Tibial artery (tissue), 4 donors: ENCODE measurements at regions not wholly inside any gene's neighbourhood (a gene's known extent, or its start where the extent isn't known, plus 50 kb on each side); places are given as distances from the start of the nearest gene placed in this dataset.

Experiments
- DNase-seq, 2 donors: peaks; one replicate each; pipeline ENCODE4 v3.0.0-alpha.2; 2019
- H3K27ac ChIP-seq, 2 donors: fragments of 200-600 bp; sonication (generic) in 1 of 2; 1 replicate in 1 of 2; 2 replicates in 1 of 2; pipeline ENCODE4 v1.5.1; 2018 to 2019; ENCODE audit warnings: mild to moderate bottlenecking in 1 of 2
- H3K27me3 ChIP-seq, 2 donors: fragments of 200-600 bp; sonication (generic) in 1 of 2; one replicate each; pipeline versions ENCODE4 v1.5.1 to v1.6.0; 2016 to 2019
- H3K36me3 ChIP-seq, 3 donors: fragments of 200-600 bp; sonication (generic) in 2 of 3; one replicate each; pipeline ENCODE4 v1.5.1; 2016 to 2019; ENCODE audit warnings: mild to moderate bottlenecking in 2 of 3
- H3K4me1 ChIP-seq, 4 donors: fragments of 200-600 bp; sonication (generic) in 2 of 4; 1 replicate in 3 of 4; 2 replicates in 1 of 4; pipeline ENCODE4 v1.5.1; 2016 to 2019
- H3K4me3 ChIP-seq, 2 donors: fragments of 200-600 bp; sonication (generic) in 1 of 2; 1 replicate in 1 of 2; 2 replicates in 1 of 2; pipeline ENCODE4 v1.5.1; 2018 to 2019; ENCODE audit warnings: mild to moderate bottlenecking in 2 of 2
- H3K9me3 ChIP-seq, 3 donors: fragments of 200-600 bp; sonication (generic) in 1 of 3; one replicate each; pipeline ENCODE4 v1.5.1; 2016 to 2019
- intact Hi-C: fragments of 100-400 bp; cut with DNase I; formaldehyde crosslinking; loops from one replicate; pipeline ENCODE4 v1.15.0; 2023; ENCODE audit warnings: low total_unique reads
- TF ChIP-seq, protein P1 (sequence below), 2 experiments: fragments of 200-600 bp in 1 of 2; fragments of 450-650 bp in 1 of 2; IDR thresholded peaks; one replicate each; pipeline ENCODE4 v1.5.1; 2017 to 2019; ENCODE audit warnings: antibody characterized with exemption in 2 of 2, mild to moderate bottlenecking in 1 of 2, moderate library complexity in 1 of 2

DNA sequence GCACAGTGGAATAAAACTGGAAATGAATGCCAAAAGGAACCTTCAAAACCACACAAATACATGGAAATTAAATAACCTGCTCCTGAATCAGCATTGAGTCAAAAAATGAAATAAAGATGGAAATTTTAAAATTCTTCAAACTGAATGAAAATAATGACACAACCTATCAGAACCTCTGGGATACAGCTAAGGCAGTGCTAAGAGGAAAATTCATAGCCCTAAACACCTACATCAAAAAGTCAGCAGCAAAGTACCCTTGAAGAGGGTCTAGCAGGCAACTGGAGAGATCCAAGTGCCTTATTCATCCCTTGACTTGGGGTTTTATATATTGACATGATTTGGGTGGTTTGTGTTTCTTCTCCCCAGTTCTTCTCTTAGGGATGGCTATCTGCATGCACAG is 294.1 kb downstream of the PMP22 start:
- peaks cover 0 to 23% (median 5%) of the 10 kb centered on the region in 3 donors for H3K9me3 ChIP-seq
- TF ChIP-seq, protein P1, sequence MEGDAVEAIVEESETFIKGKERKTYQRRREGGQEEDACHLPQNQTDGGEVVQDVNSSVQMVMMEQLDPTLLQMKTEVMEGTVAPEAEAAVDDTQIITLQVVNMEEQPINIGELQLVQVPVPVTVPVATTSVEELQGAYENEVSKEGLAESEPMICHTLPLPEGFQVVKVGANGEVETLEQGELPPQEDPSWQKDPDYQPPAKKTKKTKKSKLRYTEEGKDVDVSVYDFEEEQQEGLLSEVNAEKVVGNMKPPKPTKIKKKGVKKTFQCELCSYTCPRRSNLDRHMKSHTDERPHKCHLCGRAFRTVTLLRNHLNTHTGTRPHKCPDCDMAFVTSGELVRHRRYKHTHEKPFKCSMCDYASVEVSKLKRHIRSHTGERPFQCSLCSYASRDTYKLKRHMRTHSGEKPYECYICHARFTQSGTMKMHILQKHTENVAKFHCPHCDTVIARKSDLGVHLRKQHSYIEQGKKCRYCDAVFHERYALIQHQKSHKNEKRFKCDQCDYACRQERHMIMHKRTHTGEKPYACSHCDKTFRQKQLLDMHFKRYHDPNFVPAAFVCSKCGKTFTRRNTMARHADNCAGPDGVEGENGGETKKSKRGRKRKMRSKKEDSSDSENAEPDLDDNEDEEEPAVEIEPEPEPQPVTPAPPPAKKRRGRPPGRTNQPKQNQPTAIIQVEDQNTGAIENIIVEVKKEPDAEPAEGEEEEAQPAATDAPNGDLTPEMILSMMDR (IDR thresholded peaks at IDR 0.05) = no peak
- H3K36me3 ChIP-seq = no peaks in the 10 kb centered on the region
- DNase-seq = no peak
- no peak overlapping the region for H3K27ac ChIP-seq
- intact Hi-C loops = no loop called here
- H3K4me1 ChIP-seq = no peaks in the 10 kb centered on the region
- no peaks in the 10 kb centered on the region for H3K27me3 ChIP-seq
- H3K4me3 ChIP-seq = no peak overlapping the region

DNA sequence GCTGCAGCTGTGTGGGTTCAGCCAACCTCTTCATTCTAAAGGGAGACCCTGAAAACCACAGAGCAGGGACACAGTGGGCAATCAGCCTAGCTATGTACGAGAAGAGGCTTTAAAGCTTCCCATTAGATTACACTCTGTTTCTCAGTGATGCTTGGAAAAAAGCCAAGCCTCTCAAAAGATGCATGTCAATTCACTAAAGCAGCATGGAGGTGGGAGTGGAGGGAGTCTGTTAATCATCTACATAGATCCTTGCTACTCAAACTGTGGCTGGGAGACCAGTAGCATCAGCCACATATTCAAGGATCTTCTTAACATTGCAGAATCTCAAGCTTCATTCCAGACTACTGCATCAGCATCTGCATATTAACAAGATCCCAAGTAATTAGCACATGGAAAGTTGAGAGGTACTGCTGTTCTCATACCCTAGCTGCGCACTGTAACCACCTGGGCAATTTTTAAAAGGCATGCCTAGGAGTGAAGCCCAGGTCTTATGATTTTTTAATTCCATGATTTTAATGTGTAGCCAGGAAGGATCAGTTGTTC is 305.9 kb downstream of the PMP22 start:
- no peak for DNase-seq
- intact Hi-C loops = no loop called here

DNA sequence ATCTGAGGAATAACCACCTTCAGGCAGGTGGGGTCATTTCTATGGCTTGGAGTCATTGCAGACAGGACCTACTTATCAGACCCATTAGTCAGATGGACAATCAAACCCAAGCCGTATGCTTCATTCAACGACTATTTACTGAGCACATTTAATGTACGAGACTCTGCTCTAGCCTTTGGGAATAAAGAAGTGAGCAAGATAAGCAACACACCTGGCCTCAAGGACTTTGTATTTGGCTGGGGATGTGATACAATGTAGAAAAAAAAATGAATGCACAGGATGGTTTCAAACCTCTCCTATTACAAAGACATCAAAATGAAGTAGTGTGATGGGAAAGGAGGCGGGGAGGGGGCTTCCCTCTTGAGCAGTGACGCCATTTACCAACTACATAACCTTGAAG is 311.7 kb downstream of the PMP22 start:
- H3K27ac ChIP-seq = no peak overlapping the region
- TF ChIP-seq, protein P1 (IDR thresholded peaks at IDR 0.05) = no peak
- no peaks in the 10 kb centered on the region for H3K36me3 ChIP-seq
- H3K4me3 ChIP-seq = no peak overlapping the region
- intact Hi-C loops = no loop called here
- no peak for DNase-seq
- H3K4me1 ChIP-seq = no peaks in the 10 kb centered on the region
- no peaks in the 10 kb centered on the region for H3K27me3 ChIP-seq
- H3K9me3 ChIP-seq = no peaks in the 10 kb centered on the region

More for the DNA sequence above, 305.9 kb downstream of the PMP22 start:
- no peaks in the 10 kb centered on the region for H3K36me3 ChIP-seq
- TF ChIP-seq, protein P1 (IDR thresholded peaks at IDR 0.05) = no peak
- H3K9me3 ChIP-seq = no peaks in the 10 kb centered on the region
- no peak overlapping the region for H3K4me3 ChIP-seq
- H3K4me1 ChIP-seq = no peaks in the 10 kb centered on the region
- H3K27ac ChIP-seq = no peak overlapping the region
- no peaks in the 10 kb centered on the region for H3K27me3 ChIP-seq

DNA sequence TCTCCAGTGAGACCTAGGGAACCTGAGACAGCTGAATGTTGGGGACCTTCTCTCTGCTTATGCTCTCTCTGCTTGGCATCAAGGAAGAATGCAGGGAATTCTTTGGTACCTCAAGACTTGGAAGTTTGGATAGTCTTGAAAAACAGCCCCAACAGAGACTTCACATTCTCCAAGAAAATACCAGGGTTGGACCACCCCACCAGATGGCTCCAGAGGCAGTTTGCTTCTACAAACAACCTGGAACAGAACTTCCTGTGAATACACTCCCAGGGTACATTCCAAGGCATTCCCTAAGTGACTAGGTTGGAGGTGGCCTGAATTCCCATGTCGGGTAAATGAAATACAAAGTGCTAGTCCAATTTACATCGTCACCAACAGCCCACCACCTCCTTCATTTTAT is 314.4 kb downstream of the PMP22 start:
- Histone ChIP-seq H3K36me3 (no peaks in the 10 kb centered on the region), H3K27ac (no peak overlapping the region), H3K4me3 (no peak overlapping the region), H3K4me1 (no peaks in the 10 kb centered on the region), H3K9me3 (no peaks in the 10 kb centered on the region), H3K27me3 (no peaks in the 10 kb centered on the region)
- no peak for DNase-seq
- TF ChIP-seq, protein P1 (IDR thresholded peaks at IDR 0.05) = no peak
- intact Hi-C loops = no loop called here

DNA sequence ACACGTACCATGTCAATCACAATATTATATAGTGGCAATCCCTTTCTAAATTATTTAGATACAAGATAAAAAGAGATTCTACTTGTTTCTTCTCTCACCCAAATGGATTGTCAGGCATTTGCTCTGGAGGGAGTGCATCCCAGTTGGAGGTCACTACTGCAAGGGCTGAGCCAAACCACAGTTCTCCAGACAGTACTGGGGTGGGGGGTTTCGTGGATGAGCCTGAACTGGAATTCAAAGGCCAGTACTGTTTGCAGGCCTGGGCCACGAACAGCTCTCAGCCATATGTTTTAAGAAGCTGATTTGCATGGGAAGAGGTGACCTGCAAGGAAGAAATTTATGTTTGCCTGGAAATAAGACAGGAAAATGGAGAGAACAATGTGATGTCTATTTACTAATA is 314.9 kb downstream of the PMP22 start:
- Histone ChIP-seq H3K27me3 (no peaks in the 10 kb centered on the region), H3K36me3 (no peaks in the 10 kb centered on the region), H3K27ac (no peak overlapping the region), H3K9me3 (no peaks in the 10 kb centered on the region), H3K4me3 (no peak overlapping the region), H3K4me1 (no peaks in the 10 kb centered on the region)
- intact Hi-C loops = no loop called here
- TF ChIP-seq, protein P1 (IDR thresholded peaks at IDR 0.05) = no peak
- no peak for DNase-seq

DNA sequence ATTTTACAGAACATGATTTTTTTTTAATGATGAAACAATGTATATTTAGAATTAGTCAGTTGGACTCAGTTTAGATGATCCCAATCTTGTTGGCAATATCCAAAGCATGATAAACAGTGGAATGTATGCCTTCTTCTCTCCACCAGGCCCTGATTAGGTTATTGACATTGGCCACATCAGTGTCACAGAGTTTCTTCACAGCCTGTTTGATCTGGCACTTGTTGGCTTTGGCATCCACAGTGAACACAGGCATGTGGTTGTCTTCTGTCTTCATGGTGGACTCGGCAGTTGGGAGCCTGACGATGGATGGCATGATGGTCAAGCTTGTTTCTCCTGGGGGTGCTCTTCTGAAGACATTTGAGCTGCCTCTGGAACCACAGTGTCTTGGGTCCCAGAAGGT is 317.5 kb downstream of the PMP22 start:
- TF ChIP-seq, protein P1 (IDR thresholded peaks at IDR 0.05) = no peak
- Histone ChIP-seq H3K27me3 (no peaks in the 10 kb centered on the region), H3K4me3 (no peak overlapping the region), H3K4me1 (no peaks in the 10 kb centered on the region), H3K36me3 (no peaks in the 10 kb centered on the region), H3K9me3 (no peaks in the 10 kb centered on the region), H3K27ac (no peak overlapping the region)
- intact Hi-C loops = no loop called here
- DNase-seq = no peak
